A673 (cell line): ENCODE measurements at regions not wholly inside any gene's neighbourhood (a gene's known extent, or its start where the extent isn't known, plus 50 kb on each side); places are given as distances from the start of the nearest gene placed in this dataset.
"Not testable (repeated sequence)": the region's sequence is repeated elsewhere in the genome, so short reads cannot be mapped to it uniquely, and the experiment has no call there.

Experiments used
- EZH2 ChIP-seq: fragments of 200-600 bp; sonication (generic); IDR thresholded peaks from 2 replicates; pipeline ENCODE4 v1.6.1; 2017; ENCODE audit warnings: borderline replicate concordance, low read depth, mild to moderate bottlenecking, mixed read lengths, antibody characterized with exemption, low read length; ENCODE audit not compliant: poor library complexity, severe bottlenecking
- TF ChIP-seq, protein P1 (sequence below): fragments of 300-800, 200-600 bp; sonication (generic); conservative IDR thresholded peaks from 2 replicates; pipeline ENCODE4 v1.5.1; 2017; ENCODE audit warnings: low read depth, mild to moderate bottlenecking, antibody characterized with exemption, low read length, moderate library complexity, mixed read lengths

DNA sequence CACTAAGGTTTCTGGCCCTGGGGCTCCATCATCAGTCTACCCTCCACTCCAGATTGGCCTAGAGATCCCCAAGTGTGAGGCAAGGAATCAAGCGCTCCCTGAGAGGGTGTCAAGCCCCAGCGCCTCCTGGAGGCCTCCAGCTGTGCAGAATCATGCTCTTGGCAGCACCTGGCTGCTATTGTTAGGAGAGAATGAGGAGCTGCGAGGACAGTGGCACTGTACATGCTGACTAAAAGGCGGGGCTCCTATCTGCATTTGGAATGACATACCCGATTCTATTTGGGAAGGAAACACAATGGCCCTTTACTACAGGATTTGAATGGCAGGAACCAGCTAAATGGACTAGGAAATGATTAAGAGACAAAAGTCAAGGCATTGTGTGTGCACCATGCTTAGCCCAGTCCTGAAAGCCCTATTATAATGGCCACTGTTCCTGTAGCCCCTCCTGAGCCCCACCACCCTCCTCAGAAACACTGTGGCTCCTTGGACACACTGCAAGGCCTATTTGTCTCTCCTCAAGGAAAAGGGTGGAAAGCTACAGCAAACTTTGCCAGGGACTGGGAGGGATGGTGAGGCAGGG, 106.1 kb downstream of the KBTBD2 start:
- TF ChIP-seq, protein P1, sequence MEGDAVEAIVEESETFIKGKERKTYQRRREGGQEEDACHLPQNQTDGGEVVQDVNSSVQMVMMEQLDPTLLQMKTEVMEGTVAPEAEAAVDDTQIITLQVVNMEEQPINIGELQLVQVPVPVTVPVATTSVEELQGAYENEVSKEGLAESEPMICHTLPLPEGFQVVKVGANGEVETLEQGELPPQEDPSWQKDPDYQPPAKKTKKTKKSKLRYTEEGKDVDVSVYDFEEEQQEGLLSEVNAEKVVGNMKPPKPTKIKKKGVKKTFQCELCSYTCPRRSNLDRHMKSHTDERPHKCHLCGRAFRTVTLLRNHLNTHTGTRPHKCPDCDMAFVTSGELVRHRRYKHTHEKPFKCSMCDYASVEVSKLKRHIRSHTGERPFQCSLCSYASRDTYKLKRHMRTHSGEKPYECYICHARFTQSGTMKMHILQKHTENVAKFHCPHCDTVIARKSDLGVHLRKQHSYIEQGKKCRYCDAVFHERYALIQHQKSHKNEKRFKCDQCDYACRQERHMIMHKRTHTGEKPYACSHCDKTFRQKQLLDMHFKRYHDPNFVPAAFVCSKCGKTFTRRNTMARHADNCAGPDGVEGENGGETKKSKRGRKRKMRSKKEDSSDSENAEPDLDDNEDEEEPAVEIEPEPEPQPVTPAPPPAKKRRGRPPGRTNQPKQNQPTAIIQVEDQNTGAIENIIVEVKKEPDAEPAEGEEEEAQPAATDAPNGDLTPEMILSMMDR: not testable (repeated sequence)
- TF ChIP-seq EZH2: not testable (repeated sequence)
